K562 (cell line): ENCODE measurements at regions not wholly inside any gene's neighbourhood (a gene's known extent, or its start where the extent isn't known, plus 50 kb on each side); places are given as distances from the start of the nearest gene placed in this dataset.

ENCODE experiments used
- ATAC-seq: fragments of 200-7000 bp; cut with Tn5 transposase; 3 replicates; pipeline ENCODE4 v1.9.1; 2020; ENCODE audit warnings: moderate library complexity
- BruUV-seq: library from RNA; stranded (reverse); fragments of 400-500 nt; replicated peaks from 2 replicates; lab custom pipeline; 2021; lab: Mats Ljungman, UMichigan
- CTCF ChIA-PET: fragments of 300-600 bp; formaldehyde crosslinking; extraction: SDS; loops from one replicate; lab custom pipeline; 2021; ENCODE audit warnings: low intra/inter-chr PET ratio; lab: Yijun Ruan, JAX
- POLR2A ChIA-PET: fragments of 300-600, 350-650 bp; sonication (Branson Sonifier 250); formaldehyde crosslinking; extraction: SDS; loops from one replicate; lab custom pipeline; 2021; ENCODE audit warnings: antibody characterized with exemption, inconsistent platforms; lab: Yijun Ruan, JAX
- DNase-seq, 4 experiments: peaks; one replicate each; pipeline versions ENCODE4 v3.0.0 to v3.0.0-alpha.2; 2011 to 2018; ENCODE audit warnings: low spot score in 3 of 4, mixed read lengths in 3 of 4; ENCODE audit errors: extremely low read depth in 1 of 4
- FAIRE-seq: peaks from 2 replicates; lab custom pipeline; 2011; peaks lifted over from hg19 to GRCh38; lab: Jason Lieb, UNC
- H2AFZ ChIP-seq: 2 replicates; pipeline ENCODE4 v1.6.0; 2011; ENCODE audit warnings: low read depth, low read length, control low read depth, inconsistent platforms
- H3K27ac ChIP-seq: fragments of 200-600 bp; 3 replicates; pipeline ENCODE4 v1.8.0; 2011; ENCODE audit warnings: low read depth, mild to moderate bottlenecking, control low read depth, inconsistent platforms, low read length, moderate library complexity, mixed read lengths; ENCODE audit errors: extremely low read depth
- H3K27me3 ChIP-seq, 2 experiments: fragments of 300-600 bp in 1 of 2; 2 replicates in 1 of 2; 3 replicates in 1 of 2; pipeline versions ENCODE4 v1.6.0 to v1.8.0; 2011; ENCODE audit warnings: inconsistent platforms in 2 of 2, low read length in 2 of 2, mild to moderate bottlenecking in 1 of 2, mixed read lengths in 1 of 2, moderate library complexity in 1 of 2; ENCODE audit not compliant: control insufficient read depth in 2 of 2, insufficient read depth in 2 of 2
- H3K36me3 ChIP-seq: fragments of 300-600 bp; 3 replicates; pipeline ENCODE4 v1.8.0; 2011; ENCODE audit warnings: mild to moderate bottlenecking, low read length, inconsistent platforms; ENCODE audit not compliant: control insufficient read depth, insufficient read depth
- H3K4me1 ChIP-seq, 2 experiments: fragments of 200-600 bp in 1 of 2; replicated peaks in 1 of 2; 2 replicates in 1 of 2; 3 replicates in 1 of 2; pipeline versions ENCODE4 v1.5.1 to v1.8.0; 2011; ENCODE audit warnings: inconsistent platforms in 2 of 2, low read length in 2 of 2, mild to moderate bottlenecking in 1 of 2, mixed read lengths in 1 of 2, moderate library complexity in 1 of 2; ENCODE audit not compliant: control insufficient read depth in 2 of 2, insufficient read depth in 2 of 2
- H3K4me2 ChIP-seq: 2 replicates; pipeline ENCODE4 v1.6.1; 2011; ENCODE audit warnings: low read length, control low read depth, inconsistent platforms, mixed read lengths; ENCODE audit not compliant: insufficient read depth
- H3K4me3 ChIP-seq: fragments of 200-600 bp; sonication (generic), shearing (Covaris generic); 2 replicates; pipeline ENCODE4 v1.5.1; 2016; ENCODE audit warnings: control low read depth, inconsistent platforms
- H3K79me2 ChIP-seq: fragments of 200-600 bp; 3 replicates; pipeline ENCODE4 v1.8.0; 2011; ENCODE audit warnings: low read length, inconsistent platforms; ENCODE audit not compliant: control insufficient read depth, insufficient read depth
- H3K9ac ChIP-seq, 2 experiments: 2 replicates each; pipeline versions ENCODE4 v1.6.0 to v1.6.1; 2011; ENCODE audit warnings: low read depth in 2 of 2, low read length in 2 of 2, control low read depth in 1 of 2, inconsistent platforms in 1 of 2, mild to moderate bottlenecking in 1 of 2, mixed read lengths in 1 of 2; ENCODE audit not compliant: insufficient read depth in 1 of 2
- H3K9me1 ChIP-seq: one replicate; pipeline ENCODE4 v1.6.0; 2011; ENCODE audit warnings: inconsistent platforms, mild to moderate bottlenecking, low read length, moderate library complexity; ENCODE audit not compliant: control insufficient read depth, insufficient read depth
- H3K9me3 ChIP-seq: replicated peaks from 2 replicates; pipeline ENCODE4 v1.5.1; 2011; ENCODE audit warnings: low read depth, low read length, inconsistent platforms; ENCODE audit not compliant: control insufficient read depth, insufficient read depth
- H4K20me1 ChIP-seq: replicated peaks from 2 replicates; pipeline ENCODE4 v1.6.1; 2011; ENCODE audit warnings: low read length, inconsistent platforms, mixed read lengths; ENCODE audit not compliant: control insufficient read depth, insufficient read depth
- CBX1 ChIP-seq: sonication (generic); IDR thresholded peaks from 2 replicates; pipeline ENCODE4 v1.6.1; 2016; ENCODE audit warnings: antibody characterized with exemption, low read depth, mild to moderate bottlenecking
- GTF2F1 ChIP-seq: IDR thresholded peaks from 2 replicates; pipeline ENCODE4 v1.6.1; 2011; ENCODE audit warnings: low read depth, low read length, improper control_type of control experiment
- HDAC8 ChIP-seq: fragments of 450-650 bp; IDR thresholded peaks from 2 replicates; pipeline ENCODE4 v1.6.1; 2016; ENCODE audit warnings: mild to moderate bottlenecking, missing genetic modification characterization, moderate library complexity, missing compliant biosample characterization
- ILK ChIP-seq: fragments of 450-650 bp; IDR thresholded peaks from 2 replicates; pipeline ENCODE4 v1.6.1; 2016; ENCODE audit warnings: missing genetic modification characterization, low read depth, mild to moderate bottlenecking, missing compliant biosample characterization, moderate library complexity, borderline replicate concordance
- KAT8 ChIP-seq: fragments of 450-650 bp; IDR thresholded peaks from 2 replicates; pipeline ENCODE4 v1.6.1; 2016; ENCODE audit warnings: low read depth, mild to moderate bottlenecking
- MAFG ChIP-seq: fragments of 450-650 bp; conservative IDR thresholded peaks from 2 replicates; pipeline ENCODE4 v1.6.1; 2016; ENCODE audit warnings: missing genetic modification characterization, missing compliant biosample characterization
- MXI1 ChIP-seq: IDR thresholded peaks from 2 replicates; pipeline ENCODE4 v1.6.1; 2011; ENCODE audit warnings: low read depth, mild to moderate bottlenecking, improper control_type of control experiment, low read length
- NELFE ChIP-seq: IDR thresholded peaks from 2 replicates; pipeline ENCODE4 v1.6.1; 2011; ENCODE audit warnings: mild to moderate bottlenecking; ENCODE audit not compliant: insufficient read depth, insufficient read length
- SMC3 ChIP-seq: conservative IDR thresholded peaks from 2 replicates; pipeline ENCODE4 v1.6.1; 2011; ENCODE audit warnings: low read depth, low read length, improper control_type of control experiment; ENCODE audit not compliant: insufficient read depth
- SPI1 ChIP-seq: IDR thresholded peaks from 2 replicates; pipeline ENCODE4 v1.6.1; 2011; ENCODE audit warnings: low read depth, low read length, control low read depth, borderline replicate concordance
- SRSF9 ChIP-seq: fragments of 200-400 bp; formaldehyde crosslinking; IDR thresholded peaks from 2 replicates; pipeline ENCODE4 v1.6.1; 2017; ENCODE audit warnings: low read depth, low read length, borderline replicate concordance
- ZNF24 ChIP-seq: fragments of 450-650 bp; IDR thresholded peaks from 2 replicates; pipeline ENCODE4 v1.6.1; 2016
- ZNF561 ChIP-seq: fragments of 450-650 bp; formaldehyde crosslinking; conservative IDR thresholded peaks from 2 replicates; pipeline ENCODE4 v1.4.0; 2020; ENCODE audit warnings: mild to moderate bottlenecking, moderate library complexity
- ZNF766 ChIP-seq: fragments of 200-800 bp; sonication (Bioruptor generic); conservative IDR thresholded peaks from 2 replicates; pipeline ENCODE4 v1.6.1; 2016; ENCODE audit warnings: missing genetic modification characterization, missing compliant biosample characterization
- WGBS: fragments of 100-300 bp; shearing (Covaris generic); methylation state at CpG from one replicate; pipeline ENCODE4 v1.1.6; 2016; ENCODE audit warnings: low coverage, mixed read lengths; ENCODE audit not compliant: insufficient coverage; ENCODE audit errors: missing lambda C conversion rate; 5-methylcytosine and 5-hydroxymethylcytosine counted together
- in situ Hi-C: fragments of 300-500 bp; cut with MboI; formaldehyde crosslinking; loops from 4 replicates; pipeline ENCODE4 v1.15.0; 2018; ENCODE audit warnings: inconsistent platforms, mixed read lengths
- intact Hi-C: fragments of 100-400 bp; cut with micrococcal nuclease; formaldehyde crosslinking; loops from 2 replicates; pipeline ENCODE4 v1.14.2; 2022
- TF ChIP-seq, protein P1 (sequence below): fragments of 450-650 bp; formaldehyde crosslinking; IDR thresholded peaks from 2 replicates; pipeline ENCODE4 v1.4.0; 2022; ENCODE audit warnings: mild to moderate bottlenecking, moderate library complexity
- TF ChIP-seq, protein P2 (sequence below), 3 experiments: IDR thresholded peaks in 2 of 3; conservative IDR thresholded peaks in 1 of 3; 2 replicates each; pipeline ENCODE4 v1.5.1; 2011 to 2012; ENCODE audit warnings: low read length in 3 of 3, mild to moderate bottlenecking in 3 of 3, control low read depth in 2 of 3, improper control_type of control experiment in 1 of 3, inconsistent platforms in 1 of 3, low read depth in 1 of 3, mixed read lengths in 1 of 3, moderate library complexity in 1 of 3; ENCODE audit not compliant: insufficient read depth in 2 of 3

DNA sequence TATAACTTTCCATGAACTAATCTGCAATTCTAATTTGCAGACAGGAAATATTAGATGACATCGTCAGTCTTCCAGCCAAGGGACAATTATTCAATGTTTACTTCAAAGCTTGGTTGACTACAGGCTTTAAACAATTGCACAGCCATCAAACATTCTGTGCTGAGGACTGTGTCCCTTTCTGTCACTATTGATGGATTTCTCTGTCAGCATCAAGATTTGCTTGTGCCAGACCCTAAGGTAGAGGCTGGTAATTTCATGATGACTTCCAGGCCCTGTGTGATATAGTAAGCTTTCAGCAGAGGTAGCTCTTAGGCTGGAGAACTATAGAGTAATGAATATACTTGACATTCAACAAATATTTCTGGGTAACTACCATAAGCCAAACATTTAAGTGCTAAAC is 229.3 kb upstream of the ACTBL2 start:
- H3K27ac ChIP-seq, result no peak overlapping the region
- 16% methylated on average over 1 of the region's 1 CpG for WGBS
- H3K4me1 ChIP-seq, result no peaks in the 10 kb centered on the region
- no peaks in the 10 kb centered on the region for H4K20me1 ChIP-seq
- no peak overlapping the region for H2AFZ ChIP-seq
- no peak overlapping the region for H3K9ac ChIP-seq
- H3K36me3 ChIP-seq, result no peaks in the 10 kb centered on the region
- H3K9me1 ChIP-seq, result no peaks in the 10 kb centered on the region
- no peak for TF ChIP-seq KAT8
- no peak for TF ChIP-seq HDAC8 (tag)
- TF ChIP-seq MAFG, result no peak
- TF ChIP-seq ZNF24, result no peak
- TF ChIP-seq ILK, result no peak
- TF ChIP-seq, protein P1, sequence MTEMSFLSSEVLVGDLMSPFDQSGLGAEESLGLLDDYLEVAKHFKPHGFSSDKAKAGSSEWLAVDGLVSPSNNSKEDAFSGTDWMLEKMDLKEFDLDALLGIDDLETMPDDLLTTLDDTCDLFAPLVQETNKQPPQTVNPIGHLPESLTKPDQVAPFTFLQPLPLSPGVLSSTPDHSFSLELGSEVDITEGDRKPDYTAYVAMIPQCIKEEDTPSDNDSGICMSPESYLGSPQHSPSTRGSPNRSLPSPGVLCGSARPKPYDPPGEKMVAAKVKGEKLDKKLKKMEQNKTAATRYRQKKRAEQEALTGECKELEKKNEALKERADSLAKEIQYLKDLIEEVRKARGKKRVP, result no peak
- TF ChIP-seq, protein P2, sequence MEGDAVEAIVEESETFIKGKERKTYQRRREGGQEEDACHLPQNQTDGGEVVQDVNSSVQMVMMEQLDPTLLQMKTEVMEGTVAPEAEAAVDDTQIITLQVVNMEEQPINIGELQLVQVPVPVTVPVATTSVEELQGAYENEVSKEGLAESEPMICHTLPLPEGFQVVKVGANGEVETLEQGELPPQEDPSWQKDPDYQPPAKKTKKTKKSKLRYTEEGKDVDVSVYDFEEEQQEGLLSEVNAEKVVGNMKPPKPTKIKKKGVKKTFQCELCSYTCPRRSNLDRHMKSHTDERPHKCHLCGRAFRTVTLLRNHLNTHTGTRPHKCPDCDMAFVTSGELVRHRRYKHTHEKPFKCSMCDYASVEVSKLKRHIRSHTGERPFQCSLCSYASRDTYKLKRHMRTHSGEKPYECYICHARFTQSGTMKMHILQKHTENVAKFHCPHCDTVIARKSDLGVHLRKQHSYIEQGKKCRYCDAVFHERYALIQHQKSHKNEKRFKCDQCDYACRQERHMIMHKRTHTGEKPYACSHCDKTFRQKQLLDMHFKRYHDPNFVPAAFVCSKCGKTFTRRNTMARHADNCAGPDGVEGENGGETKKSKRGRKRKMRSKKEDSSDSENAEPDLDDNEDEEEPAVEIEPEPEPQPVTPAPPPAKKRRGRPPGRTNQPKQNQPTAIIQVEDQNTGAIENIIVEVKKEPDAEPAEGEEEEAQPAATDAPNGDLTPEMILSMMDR (IDR thresholded peaks at IDR 0.05 in 2 of 3, conservative IDR thresholded peaks at IDR 0.05 in 1 of 3; ENCODE audit: insufficient read depth in 2 of 3, low read depth in 1 of 3, low read length in 3 of 3), result no peak
- TF ChIP-seq NELFE, result no peak
- no peak for TF ChIP-seq CBX1
- no peak for TF ChIP-seq MXI1
- TF ChIP-seq SPI1, result no peak
- TF ChIP-seq ZNF561 (CRISPR knock-in tag), result no peak
- no peak for TF ChIP-seq ZNF766 (CRISPR knock-in tag)
- no peak for TF ChIP-seq SMC3
- no peak for TF ChIP-seq GTF2F1
- no peak for TF ChIP-seq SRSF9
- ATAC-seq (no peak), DNase-seq (no peak), FAIRE-seq (no peak)
- no peaks in the 10 kb centered on the region for H3K9me3 ChIP-seq
- in situ Hi-C loops, result no loop called here
- no peak overlapping the region for H3K4me3 ChIP-seq
- no TSS peak for BruUV-seq
- intact Hi-C loops, result no loop called here
- no peaks in the 10 kb centered on the region for H3K27me3 ChIP-seq
- ChIA-PET POLR2A (interaction anchor here (1.4 kb wide), 1 partner anchor 9 kb away, joined by 6 read pairs; no protein-coding TSS in a partner anchor), CTCF (no interaction called here)
- no peak overlapping the region for H3K4me2 ChIP-seq
- no peaks in the 10 kb centered on the region for H3K79me2 ChIP-seq
